HEK293T (cell line): ENCODE measurements at regions not wholly inside any gene's neighbourhood (a gene's known extent, or its start where the extent isn't known, plus 50 kb on each side); places are given as distances from the start of the nearest gene placed in this dataset.

Source experiments
- ARNT ChIP-seq: fragments of 450-650 bp; IDR thresholded peaks from 2 replicates; pipeline ENCODE4 v1.6.1; 2017; ENCODE audit warnings: mild to moderate bottlenecking
- FOXA1 ChIP-seq: fragments of 450-650 bp; IDR thresholded peaks from 2 replicates; pipeline ENCODE4 v1.6.1; 2016; ENCODE audit warnings: mild to moderate bottlenecking
- HDGF ChIP-seq: fragments of 450-650 bp; IDR thresholded peaks from 2 replicates; pipeline ENCODE4 v1.6.1; 2017; ENCODE audit warnings: antibody characterized with exemption, borderline replicate concordance
- NFRKB ChIP-seq: fragments of 450-650 bp; IDR thresholded peaks from 2 replicates; pipeline ENCODE4 v1.6.1; 2016; ENCODE audit warnings: mild to moderate bottlenecking, moderate library complexity
- SP1 ChIP-seq: fragments of 450-650 bp; IDR thresholded peaks from 2 replicates; pipeline ENCODE4 v1.6.1; 2017
- SUZ12 ChIP-seq: fragments of 450-650 bp; IDR thresholded peaks from 2 replicates; pipeline ENCODE4 v1.6.1; 2016; ENCODE audit warnings: mild to moderate bottlenecking
- TARDBP ChIP-seq: fragments of 450-650 bp; IDR thresholded peaks from 2 replicates; pipeline ENCODE4 v1.6.1; 2016

GRCh38 chr6:23301556-23301955 is 732.2 kb downstream of the HDGFL1 start:
- no peak for TF ChIP-seq HDGF
- TF ChIP-seq FOXA1: no peak
- no peak for TF ChIP-seq SP1
- TF ChIP-seq TARDBP: no peak
- TF ChIP-seq ARNT: no peak
- TF ChIP-seq SUZ12: no peak
- TF ChIP-seq NFRKB: no peak
